GM19463 (cell line): ENCODE measurements at regions not wholly inside any gene's neighbourhood (a gene's known extent, or its start where the extent isn't known, plus 50 kb on each side); places are given as distances from the start of the nearest gene placed in this dataset.

Experiments used
- ATAC-seq: cut with Tn5 transposase; IDR thresholded peaks from one replicate; pipeline ENCODE4 v1.9.1; 2021; ENCODE audit warnings: mild to moderate bottlenecking, moderate library complexity; ENCODE audit not compliant: unreplicated experiment

DNA sequence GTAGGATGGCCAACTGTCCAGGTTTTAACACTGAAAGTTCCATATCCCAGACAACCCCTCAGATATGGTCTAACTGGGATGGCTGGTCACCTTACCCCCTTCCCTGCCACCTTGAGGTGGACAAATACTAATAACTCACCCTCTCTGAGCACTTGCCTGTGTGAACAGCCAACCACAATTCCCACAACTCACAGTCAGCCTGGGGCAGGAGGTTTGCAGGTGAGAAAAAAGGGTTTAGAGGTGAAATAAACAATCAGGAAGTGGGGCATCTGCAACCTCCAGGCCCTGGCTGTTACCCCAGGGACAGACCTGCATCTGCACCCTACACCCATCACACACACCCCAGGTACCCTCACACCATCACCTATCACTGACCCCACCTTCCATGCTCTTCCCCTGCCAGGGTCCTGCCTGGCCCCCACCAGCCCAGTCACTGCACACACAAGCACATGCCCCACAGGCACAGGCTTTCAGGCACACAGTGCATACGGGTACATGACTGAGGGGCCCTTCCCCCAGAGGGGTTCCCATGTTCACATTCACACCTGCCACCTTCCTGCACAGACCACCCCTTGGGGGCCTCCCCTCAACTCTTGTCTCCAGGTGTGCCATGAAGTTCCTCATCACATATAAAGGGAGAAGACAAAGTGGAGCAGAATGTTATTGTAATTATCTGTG, 679.5 kb downstream of the MATN1 start:
- ATAC-seq = no peak

DNA sequence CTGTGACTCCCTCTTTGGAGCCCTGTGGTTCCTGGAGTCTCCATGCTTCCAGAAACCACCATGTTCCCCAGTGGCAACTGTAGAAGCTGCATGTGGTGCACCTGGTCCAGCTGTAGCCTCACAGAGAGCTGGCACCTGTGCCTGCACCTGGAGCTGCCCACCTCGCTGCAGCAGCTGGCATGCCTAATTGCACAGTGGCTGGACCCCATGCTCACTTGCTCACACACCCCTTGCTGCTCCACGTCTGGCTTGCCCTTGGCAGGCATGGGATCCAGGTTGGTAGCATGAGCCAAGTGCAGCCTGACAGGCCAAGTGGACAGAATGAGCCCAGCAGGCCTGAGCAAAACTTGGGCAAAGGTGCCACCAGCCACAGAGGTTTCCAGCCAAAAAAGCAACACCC, 680.1 kb downstream of the MATN1 start:
- ATAC-seq = no peak

DNA sequence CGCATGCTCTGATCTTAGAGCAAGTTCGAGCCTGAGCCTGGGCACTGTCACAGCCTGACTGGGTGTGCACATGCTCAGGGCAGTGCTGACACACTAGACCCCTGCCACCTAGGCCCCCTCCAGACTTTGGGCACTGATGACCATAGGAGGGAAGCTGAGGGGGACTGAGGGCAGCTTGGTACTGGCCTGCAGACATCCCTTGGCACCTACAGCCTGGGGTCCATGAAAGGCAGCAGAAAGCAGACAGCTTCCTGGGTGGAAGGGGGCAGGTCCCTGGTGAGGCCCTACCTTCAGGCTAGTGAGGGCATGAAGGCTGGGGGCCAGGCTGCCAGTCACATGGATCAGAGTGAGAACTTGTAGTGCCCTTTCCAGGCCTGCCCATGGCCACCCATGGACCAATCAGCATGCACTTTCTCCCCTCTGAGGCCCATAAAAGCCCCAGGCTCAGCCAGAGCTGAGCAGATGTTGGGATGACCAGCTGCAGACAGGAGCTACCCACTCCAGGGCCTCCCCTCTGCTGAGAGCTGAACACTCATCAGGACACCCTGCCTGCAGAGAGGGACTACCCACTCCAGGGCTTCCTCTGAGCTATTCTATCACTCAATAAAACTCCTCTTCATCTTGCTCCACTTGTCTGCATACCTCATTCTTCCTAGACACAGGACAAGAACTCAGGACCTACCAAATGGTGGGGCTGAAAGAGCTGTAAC, 680.8 kb downstream of the MATN1 start:
- ATAC-seq = no peak

DNA sequence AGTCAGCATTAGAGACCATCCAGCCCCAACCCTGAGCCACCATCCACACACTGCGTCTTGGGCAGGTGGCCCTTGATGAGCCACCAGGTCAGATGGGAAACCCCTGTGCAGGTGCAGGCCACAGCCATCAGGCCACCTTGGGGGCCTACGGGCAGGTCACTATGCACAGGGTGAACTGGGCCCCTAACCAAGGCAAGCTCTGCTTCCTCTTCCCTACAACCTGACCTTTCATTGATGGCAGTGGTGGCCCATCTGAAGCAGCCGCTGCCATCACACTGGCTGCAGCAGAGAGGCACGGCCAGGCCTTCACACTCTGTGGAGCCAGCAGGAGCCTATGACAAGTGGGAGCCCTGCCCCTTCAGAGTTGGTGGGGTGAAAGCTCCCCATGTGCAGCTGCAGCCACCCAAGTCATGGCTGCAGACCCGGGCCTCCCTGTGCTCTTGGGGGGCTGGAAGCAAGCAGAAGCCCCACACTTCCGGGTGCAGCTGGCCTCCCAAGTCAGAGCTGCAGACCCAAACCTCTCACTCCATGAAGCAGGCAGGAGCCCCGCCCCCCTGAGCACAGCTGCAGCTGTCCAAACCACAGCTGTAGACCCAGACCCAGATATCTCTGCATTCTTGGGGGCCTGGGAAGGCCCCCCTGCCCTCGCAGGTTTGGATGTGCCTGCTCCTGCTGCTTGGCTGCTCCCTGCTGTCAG, 681.5 kb downstream of the MATN1 start:
- no peak for ATAC-seq

DNA sequence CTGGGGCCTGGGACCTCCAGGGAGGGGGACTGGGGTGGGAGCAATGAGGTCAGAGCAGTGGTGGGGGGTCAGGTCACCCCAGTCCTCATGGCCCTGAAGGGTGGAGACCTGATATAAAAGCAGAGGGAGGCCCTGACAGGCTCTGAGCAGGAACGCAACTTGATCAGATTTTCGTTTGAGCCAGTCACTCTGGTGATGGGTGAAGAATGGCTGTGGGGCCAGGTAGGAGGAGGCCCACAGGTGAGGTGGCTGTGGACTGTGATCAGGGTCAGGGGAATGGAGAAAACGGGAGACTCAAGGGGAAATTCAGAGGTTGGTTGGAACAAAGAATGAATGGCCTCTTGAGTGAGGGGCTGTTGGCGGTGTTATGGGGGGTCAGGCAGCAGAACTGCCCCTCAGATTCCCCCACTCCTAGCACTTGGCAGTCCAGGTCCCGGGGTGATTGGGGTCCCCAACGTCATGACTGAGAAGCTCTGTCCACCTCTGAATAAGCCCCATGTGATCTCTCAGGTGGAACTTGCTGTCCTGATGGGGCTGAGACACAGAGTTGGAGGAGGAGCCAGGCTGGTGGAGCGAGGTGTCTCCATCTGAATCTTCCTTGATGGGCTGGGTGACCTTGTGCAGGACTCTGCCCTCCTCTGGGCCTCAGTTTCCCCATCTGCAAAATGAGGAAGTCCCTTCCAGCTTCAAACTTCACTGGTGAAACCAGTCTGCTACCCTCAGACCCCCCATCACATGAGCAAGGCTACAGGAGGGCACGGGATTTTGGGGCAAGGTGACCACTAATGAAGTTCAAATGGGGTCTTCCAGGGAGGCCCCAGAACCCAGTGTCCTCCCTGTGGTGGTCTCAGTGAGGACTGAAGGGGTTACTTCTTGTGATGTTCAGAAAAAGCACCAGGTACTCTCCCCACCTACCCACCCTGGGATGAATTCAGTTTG, 683.0 kb downstream of the MATN1 start:
- no peak for ATAC-seq

DNA sequence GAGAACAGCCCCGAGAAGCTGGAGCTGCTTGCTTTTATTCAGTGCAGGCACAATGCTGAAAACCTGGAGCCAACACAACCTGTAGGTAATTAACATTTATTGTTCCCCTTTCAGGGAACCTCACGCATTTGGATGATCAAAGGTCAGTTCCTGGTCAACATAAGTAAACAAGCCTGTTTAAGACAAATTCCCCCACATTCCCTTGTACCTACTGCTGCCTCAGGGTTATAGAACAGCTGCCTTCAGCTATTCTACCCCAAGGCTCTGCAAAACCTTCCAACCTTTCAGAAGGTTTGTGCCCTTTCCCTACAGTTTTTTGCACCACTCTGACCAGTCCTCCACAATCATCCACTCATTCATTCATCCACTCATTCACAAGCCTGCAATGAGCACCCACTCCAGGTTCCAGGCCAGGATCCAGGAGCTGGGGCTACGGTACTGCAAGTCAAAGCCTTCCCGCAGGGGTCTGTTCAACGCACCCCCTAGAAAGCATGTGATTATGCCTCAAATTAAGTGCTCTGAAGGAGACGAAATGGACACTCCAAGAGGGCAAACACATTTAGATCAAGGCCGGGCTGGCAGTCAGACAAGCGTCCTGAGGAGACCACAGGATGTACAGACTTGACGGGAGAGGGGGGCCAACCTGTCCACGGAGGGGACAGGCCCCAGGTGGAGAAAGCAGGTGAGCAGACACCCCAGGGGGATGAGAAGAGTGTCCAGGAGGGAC, 683.9 kb downstream of the MATN1 start:
- no peak for ATAC-seq

DNA sequence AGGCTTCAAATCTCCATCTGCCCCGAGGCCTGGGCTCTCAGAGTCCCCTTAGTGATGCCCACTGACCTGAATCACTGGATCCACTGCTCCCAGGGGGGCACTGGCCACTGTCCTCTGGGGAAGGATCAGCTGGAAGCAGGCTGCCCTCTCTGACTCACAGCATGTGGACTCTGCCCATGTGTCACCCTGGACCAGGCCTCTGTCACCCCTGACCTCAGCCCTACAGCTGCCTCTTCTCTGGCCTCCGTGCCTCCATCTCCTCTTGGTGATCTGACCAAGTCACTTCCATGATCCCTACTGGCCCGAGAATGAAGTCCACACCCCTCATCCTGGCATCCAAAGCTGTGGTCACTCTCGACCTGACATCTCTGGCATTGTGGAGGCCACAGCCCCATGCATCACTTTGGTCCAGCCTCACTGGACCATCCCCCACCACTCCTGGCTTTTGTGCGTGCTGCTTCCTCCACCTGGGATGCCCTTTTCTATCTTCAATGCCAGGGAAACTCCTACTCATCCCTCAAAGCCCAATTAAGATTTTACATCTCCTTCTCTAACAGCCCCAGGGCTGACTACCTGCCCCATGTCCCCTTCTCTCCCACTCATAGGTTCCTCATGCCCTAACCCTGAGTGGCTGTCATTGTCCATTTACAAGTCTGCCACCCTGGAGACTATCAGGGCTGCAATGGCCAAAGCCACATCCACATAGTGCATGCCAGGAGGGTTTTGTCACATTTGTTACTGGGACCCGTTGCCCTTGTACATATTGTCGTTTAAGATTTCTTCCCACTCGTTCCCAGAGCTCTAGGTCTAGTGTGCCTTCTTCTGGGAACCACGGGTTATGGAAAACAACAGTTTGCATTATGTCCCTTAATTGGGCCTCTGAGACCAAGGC, 685.0 kb downstream of the MATN1 start:
- ATAC-seq = no peak

DNA sequence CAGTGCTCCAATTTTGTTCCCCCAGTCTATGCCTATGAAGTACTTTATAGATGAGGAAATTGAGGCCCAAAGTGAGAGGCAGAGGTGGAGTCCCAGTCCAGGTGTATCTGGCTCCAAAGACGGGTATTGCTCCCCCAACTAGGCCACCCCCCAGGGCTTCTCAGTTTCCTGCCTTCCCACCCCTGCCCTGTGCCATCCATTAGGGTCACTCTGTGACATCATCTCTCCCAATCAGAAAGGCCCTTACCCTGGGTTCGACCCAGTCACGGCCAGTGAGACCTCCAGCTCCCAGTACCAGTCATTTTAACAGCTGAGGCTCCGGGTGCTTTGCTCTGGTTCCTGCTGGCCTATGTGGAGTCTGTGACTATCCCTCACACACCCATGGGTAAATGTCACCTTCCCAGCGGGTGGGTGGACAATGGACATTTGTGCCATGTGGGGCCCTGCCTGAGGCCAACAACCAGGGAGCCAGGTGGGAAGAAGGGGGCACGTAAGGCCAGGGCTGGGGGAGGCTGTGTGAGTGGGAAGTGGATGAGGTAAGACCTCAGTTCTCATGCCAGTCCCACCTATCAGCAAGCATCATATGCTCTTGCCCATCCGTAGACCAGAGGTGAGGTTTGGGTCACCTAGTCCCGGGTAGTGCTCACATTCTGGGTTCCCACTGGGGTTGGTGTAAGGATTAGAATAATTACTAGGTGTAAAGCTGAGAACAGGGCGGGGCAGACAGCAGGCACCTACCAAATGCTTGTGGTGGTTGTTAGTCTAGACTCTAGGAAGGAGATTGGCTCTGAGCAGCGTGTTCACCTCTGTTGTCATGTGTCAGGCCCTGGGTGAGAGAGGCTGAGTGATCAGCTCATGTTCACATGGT, 685.9 kb downstream of the MATN1 start:
- ATAC-seq = no peak

DNA sequence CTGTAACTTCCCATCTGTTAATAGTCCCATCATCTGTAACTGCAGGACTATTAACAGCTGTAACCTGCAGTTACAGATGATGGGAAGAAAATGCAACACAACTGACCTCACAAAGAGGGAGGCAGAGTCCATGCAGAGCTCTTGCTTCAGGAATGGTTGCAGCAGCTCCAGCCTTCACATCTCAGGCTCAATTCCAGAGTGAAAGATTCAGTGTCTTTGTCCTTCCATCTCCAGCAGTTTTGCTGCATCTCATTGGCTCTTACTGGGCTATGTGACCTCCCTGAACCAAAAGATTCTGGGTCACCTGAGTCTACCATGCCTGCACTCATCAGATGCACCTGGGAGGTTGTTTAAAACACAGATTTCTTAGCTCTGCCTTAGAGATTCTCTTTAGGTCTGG, 686.7 kb downstream of the MATN1 start:
- ATAC-seq = no peak

DNA sequence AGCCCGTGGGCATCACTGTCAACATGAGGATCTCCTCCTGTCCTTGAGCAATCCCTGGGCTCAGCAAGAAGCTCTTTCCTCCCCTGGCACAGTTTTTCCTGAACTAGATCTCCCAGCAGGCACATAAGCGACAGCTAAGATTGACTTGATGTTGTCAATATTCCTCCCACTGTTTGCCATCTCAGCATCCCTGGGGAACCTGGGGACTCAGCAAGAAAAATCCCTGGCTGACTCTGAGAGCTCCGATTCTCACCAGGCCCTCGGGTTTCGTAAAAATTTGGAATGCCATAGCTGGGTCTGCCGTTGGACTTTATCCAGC, 687.2 kb downstream of the MATN1 start:
- no peak for ATAC-seq

DNA sequence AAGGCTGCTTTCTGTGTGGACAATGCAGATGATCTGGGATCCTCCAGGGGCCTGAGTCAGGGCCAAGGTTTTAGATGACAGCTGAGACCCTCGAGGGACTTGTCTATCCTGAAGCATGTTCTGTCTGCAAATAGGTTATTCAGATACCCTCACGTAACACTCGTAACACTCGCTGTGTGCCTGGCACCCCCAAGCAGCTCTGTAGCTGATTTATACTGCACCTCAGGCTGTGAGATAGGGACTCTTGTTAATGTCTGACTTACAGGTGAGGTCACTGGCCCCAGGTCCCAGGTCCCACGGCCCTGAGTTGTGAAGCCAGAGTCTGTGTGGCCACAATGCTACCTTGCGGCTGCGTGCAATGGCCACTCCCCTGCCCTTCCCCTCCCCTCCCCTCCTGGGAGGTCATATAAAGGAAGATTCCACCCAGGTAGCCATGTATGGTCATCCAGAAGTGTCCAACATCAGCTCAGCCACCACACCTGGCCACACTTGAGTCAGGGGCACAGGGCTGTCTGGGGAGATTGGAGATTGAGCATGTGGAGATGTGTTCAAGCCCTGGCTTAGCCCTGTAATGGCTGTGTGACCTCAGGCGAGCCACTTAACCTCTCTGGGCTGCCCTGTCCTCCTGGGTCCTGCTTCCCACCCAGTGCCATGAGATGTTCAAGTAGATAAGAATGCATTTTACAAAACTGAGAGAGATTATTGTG, 687.7 kb downstream of the MATN1 start:
- no peak for ATAC-seq

DNA sequence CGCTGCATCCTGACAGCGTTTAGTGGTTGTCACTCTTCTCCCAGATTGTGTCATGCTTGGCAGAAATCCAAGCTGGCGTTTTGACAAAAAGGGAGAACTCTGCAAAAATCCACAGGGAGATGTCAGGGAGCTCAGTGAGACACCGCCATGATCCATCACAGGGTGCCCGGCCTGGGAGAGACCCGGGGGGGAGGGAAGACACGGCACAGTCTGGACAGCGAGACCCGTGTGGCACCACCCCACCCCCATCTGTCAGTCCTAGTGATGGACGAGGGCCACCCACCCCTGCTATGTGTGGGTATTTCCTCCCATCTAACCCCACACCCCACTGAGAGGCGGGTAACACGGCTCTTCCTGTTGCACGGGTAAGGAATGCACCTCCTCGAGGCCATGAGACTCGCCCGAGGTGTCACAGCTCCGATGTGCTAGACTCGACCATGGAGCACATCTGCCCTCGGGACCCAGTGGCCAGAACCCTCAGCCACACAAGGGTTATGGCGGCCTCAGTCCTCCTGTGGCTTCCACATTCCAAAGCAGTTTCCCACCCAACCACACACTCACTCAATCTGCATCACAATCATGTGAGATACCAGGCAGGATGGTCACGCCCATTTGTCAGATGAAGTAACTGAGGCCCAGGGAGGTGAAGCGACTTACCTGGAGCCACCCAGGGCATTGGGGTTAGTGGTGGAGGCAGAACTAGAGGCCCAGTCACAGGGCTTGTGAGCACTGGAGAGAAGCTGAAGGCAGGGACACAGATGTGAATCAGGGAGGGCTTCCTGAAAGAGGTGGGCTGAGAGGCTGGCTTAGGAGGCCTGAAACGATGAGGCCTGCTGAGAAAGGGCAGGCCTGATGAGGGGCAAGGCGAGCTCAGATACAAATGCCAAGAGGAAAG, 688.5 kb downstream of the MATN1 start:
- ATAC-seq = no peak

DNA sequence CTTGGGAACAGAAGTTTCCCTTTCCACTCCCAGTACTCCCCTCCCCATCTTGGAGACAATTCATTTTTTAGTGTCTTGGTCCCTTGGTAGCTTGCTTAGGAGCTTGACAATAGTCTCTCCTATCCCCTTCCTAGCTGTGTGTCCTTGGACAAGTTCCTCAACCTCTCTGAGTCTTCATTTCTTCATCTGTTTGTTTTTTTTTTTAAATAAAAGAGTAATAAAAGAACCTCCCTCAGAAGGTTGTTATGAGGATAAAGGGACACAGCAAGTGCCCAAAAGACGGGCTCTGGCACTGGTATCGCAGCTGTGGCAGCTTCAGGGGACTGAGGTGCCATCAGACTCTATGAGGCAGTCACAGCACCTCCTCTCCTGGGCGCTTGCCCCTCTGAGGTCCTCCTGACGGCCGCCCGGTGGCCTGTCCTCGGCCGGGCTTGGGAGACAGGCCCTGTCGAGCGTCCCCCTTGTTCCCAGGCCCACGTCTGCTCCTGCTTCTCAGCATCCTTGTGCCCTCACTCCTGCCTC, 689.2 kb downstream of the MATN1 start:
- no peak for ATAC-seq

DNA sequence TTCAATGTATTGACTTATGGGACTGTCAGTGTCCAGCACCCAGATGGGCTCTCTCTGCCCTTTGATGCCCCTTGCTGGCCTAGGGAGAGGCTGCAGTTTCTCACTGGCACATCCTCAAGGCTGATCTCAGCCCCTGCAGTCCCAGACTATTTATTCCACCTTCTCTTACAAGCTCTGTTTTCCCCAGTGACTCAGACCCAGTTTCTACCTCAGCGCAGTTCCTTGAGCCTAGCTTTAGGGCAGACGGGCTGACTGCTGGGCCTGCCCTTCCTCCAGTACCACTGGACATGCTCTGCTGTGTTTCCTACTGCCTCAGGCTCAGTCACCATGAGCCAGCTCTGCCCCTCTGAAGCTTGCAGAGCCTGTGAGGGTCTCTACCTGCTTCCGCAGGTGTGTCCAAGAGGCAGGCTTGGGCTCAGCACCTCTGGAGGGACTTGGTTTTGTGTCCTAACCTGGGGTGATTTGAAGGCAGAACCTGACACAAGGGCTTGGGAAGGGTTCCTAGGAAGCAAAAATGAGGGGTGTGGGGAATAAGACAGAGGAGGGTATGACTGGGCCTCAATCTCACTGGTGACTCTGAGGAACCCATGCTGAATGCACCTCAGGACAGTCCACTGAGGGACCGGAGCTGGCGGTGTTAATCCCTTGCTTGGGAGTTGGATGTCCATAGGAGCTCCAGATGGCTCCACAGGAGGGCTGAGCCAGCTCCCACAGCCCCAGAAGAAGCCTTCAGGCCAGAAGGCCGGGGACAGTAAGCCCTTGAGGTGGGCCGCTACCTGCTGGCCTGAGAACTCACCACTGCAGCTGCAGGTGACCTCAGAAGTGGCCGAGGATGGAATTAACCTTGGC, 689.9 kb downstream of the MATN1 start:
- no peak for ATAC-seq

DNA sequence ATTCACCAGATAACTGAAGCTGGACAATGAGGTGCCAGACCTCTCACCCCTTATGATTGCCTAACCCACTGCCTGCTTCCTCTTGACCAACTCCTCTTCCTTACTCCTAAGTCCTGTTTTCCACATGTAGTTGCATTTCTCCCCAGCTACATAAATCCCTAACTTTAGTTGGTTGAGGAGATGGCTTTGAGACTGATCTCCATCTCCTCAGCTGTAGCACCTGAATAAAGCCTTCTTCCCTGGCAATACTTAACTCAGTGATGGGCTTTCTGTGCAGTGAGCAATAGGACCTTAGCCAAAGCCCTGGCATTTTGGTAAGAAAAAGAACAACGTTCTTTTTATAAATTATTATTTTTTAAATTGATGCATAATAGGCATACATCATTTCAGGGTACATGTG, 691.1 kb downstream of the MATN1 start:
- ATAC-seq = no peak

DNA sequence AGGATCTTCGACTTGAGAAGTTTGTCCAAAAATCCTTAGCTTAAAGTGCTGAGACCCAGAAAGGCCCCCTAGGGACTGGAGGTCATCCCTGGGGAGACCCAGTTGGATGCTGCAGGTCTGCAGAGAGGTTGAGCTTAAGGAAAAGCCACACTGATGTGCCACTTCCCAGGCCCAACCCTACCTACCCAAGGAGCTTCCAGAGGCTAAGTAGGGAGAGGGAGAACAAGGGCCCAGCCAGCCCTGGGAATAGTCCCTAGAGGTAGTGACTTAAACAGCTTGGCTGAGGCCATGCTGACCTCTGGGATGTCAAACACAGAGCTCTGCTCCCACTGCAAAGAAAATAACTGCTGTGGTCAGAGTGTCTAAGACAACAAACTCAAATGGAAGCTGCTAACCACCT, 693.7 kb downstream of the MATN1 start:
- no peak for ATAC-seq
